ENCODE measurements at regions not wholly inside any gene's neighbourhood (a gene's known extent, or its start where the extent isn't known, plus 50 kb on each side); places are given as distances from the start of the nearest gene placed in this dataset.

DNA sequence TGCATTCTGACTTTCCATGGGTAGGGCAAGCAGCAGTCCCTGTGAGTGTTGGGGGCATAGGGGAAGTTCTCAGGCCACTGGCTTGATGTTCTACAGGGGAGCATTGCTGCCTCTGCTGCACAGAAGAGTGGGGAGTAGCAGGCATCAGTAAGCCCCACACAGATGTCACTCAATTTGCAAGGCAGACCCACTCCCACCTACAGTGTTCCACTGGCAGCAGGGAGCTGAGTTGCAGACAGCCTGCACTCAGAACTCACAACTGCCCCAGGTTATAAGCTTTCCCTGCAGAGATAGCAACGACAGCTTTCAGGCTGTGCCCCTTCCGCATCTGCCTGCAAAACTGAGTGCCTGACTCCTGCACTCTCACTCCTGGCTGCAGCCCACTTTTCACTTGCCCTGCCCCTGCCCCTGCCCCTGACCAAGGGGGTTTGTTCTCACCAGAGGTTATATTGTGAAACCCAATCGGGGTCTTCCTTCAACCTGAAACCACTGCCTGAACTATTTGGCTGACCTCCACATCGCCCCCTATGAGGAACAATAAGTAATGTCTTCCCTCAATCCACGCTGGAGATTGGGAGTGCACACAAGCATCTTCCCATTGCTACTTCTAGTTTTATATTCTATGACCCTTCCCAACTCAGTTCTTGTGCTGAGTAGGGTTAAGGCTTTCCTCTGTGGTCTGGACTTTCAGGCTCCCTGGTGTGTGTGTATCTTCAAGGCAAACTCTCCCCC, 227.4 kb upstream of the CXorf51B start (continued):
- TF ChIP-seq, protein P1, sequence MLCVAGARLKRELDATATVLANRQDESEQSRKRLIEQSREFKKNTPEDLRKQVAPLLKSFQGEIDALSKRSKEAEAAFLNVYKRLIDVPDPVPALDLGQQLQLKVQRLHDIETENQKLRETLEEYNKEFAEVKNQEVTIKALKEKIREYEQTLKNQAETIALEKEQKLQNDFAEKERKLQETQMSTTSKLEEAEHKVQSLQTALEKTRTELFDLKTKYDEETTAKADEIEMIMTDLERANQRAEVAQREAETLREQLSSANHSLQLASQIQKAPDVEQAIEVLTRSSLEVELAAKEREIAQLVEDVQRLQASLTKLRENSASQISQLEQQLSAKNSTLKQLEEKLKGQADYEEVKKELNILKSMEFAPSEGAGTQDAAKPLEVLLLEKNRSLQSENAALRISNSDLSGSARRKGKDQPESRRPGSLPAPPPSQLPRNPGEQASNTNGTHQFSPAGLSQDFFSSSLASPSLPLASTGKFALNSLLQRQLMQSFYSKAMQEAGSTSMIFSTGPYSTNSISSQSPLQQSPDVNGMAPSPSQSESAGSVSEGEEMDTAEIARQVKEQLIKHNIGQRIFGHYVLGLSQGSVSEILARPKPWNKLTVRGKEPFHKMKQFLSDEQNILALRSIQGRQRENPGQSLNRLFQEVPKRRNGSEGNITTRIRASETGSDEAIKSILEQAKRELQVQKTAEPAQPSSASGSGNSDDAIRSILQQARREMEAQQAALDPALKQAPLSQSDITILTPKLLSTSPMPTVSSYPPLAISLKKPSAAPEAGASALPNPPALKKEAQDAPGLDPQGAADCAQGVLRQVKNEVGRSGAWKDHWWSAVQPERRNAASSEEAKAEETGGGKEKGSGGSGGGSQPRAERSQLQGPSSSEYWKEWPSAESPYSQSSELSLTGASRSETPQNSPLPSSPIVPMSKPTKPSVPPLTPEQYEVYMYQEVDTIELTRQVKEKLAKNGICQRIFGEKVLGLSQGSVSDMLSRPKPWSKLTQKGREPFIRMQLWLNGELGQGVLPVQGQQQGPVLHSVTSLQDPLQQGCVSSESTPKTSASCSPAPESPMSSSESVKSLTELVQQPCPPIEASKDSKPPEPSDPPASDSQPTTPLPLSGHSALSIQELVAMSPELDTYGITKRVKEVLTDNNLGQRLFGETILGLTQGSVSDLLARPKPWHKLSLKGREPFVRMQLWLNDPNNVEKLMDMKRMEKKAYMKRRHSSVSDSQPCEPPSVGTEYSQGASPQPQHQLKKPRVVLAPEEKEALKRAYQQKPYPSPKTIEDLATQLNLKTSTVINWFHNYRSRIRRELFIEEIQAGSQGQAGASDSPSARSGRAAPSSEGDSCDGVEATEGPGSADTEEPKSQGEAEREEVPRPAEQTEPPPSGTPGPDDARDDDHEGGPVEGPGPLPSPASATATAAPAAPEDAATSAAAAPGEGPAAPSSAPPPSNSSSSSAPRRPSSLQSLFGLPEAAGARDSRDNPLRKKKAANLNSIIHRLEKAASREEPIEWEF (IDR thresholded peaks at IDR 0.05; ENCODE audit: insufficient replicate concordance, low read depth, low read length), result no peak
- no peak for TF ChIP-seq SIN3A (IDR thresholded peaks at IDR 0.05; ENCODE audit: low read depth, low read length)
- TF ChIP-seq CHD4 (IDR thresholded peaks at IDR 0.05), result no peak
- TF ChIP-seq, protein P2, sequence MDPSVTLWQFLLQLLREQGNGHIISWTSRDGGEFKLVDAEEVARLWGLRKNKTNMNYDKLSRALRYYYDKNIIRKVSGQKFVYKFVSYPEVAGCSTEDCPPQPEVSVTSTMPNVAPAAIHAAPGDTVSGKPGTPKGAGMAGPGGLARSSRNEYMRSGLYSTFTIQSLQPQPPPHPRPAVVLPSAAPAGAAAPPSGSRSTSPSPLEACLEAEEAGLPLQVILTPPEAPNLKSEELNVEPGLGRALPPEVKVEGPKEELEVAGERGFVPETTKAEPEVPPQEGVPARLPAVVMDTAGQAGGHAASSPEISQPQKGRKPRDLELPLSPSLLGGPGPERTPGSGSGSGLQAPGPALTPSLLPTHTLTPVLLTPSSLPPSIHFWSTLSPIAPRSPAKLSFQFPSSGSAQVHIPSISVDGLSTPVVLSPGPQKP (IDR thresholded peaks at IDR 0.05; ENCODE audit: low read depth, low read length), result no peak
- no peak for TF ChIP-seq IKZF1 (conservative IDR thresholded peaks at IDR 0.05)
- TF ChIP-seq TBL1XR1 (IDR thresholded peaks at IDR 0.05; ENCODE audit: low read depth, low read length), result no peak

DNA sequence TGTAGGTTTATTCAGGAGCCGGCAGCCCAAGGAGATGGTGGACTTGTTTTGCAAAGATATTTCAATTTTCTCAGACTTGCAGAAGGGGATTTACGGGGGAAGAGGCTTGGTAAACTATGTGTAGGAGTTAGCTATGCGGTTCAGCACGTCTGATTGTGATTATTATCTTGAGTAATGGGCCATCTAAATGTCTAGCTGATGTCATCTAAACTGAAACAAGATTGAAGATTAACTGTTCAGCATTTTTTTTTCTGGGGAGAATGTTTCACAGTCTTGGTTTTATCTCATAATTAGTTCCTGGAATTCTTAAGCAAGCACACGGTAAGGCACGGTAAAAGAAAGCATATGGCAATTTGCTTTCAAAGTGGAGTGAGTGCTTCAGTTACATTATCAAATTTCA, 207.3 kb upstream of the CXorf51B start:
- Histone ChIP-seq H3K9me3 (replicated peaks; ENCODE audit: control insufficient read depth, insufficient read depth, low read length) (no peaks in the 10 kb centered on the region), H4K20me1 (ENCODE audit: control insufficient read depth, insufficient read depth) (no peaks in the 10 kb centered on the region), H3K4me2 (ENCODE audit: control insufficient read depth, insufficient read depth) (no peak overlapping the region), H3K9ac (ENCODE audit: control insufficient read depth, insufficient read depth, low read length) (no peak overlapping the region), H3K27ac (ENCODE audit: control insufficient read depth, insufficient read depth) (no peak overlapping the region), H2AFZ (ENCODE audit: control insufficient read depth, low read depth, low read length) (no peak overlapping the region), H3K4me3 (no peak overlapping the region), H3K27me3 (replicated peaks in 1 of 2; ENCODE audit: control insufficient read depth in 2 of 2, insufficient read depth in 2 of 2, low read length in 1 of 2) (no peaks in the 10 kb centered on the region), H3K4me1 (ENCODE audit: control insufficient read depth, insufficient read depth, low read length) (no peaks in the 10 kb centered on the region), H3K36me3 (ENCODE audit: control insufficient read depth in 2 of 2, insufficient read depth in 2 of 2, low read length in 1 of 2) (no peaks in the 10 kb centered on the region), H3K79me2 (ENCODE audit: control insufficient read depth, insufficient read depth, low read length) (no peaks in the 10 kb centered on the region)
- no TSS peak for BruUV-seq (replicated peaks)
- ATAC-seq (no peak), DNase-seq (ENCODE audit: low read depth, low spot score) (no peak), FAIRE-seq (no peak)
- 28% methylated on average over 6 of the region's 6 CpGs for WGBS (ENCODE audit: insufficient coverage, insufficient replicate concordance, low lambda C conversion rate, missing lambda C conversion rate)
- RAD21 ChIA-PET (ENCODE audit: unreplicated experiment), result no interaction called here
- CTCF ChIA-PET, result no interaction called here
- POLR2A ChIA-PET, result no interaction called here
- SMC1A ChIA-PET (ENCODE audit: uncharacterized antibody, unreplicated experiment), result no interaction called here
- in situ Hi-C loops (cut with MboI), result no loop called here
- TF ChIP-seq KLF5 (IDR thresholded peaks at IDR 0.05; ENCODE audit: partially characterized antibody) (no peak), MTA2 (IDR thresholded peaks at IDR 0.05; ENCODE audit: low read depth) (peak; percentile 46)
- intact Hi-C loops (cut with micrococcal nuclease; ENCODE audit: unreplicated experiment), result no loop called here

Measured in GM12878 (cell line).